Kidney glomerular epithelial cell (primary cell): ENCODE measurements at regions not wholly inside any gene's neighbourhood (a gene's known extent, or its start where the extent isn't known, plus 50 kb on each side); places are given as distances from the start of the nearest gene placed in this dataset.
"Not testable (repeated sequence)": the region's sequence is repeated elsewhere in the genome, so short reads cannot be mapped to it uniquely, and the experiment has no call there.

Experiments used
- DNase-seq: peaks from one replicate; lab custom pipeline; 2025; lab: John Stamatoyannopoulos, UW

DNA sequence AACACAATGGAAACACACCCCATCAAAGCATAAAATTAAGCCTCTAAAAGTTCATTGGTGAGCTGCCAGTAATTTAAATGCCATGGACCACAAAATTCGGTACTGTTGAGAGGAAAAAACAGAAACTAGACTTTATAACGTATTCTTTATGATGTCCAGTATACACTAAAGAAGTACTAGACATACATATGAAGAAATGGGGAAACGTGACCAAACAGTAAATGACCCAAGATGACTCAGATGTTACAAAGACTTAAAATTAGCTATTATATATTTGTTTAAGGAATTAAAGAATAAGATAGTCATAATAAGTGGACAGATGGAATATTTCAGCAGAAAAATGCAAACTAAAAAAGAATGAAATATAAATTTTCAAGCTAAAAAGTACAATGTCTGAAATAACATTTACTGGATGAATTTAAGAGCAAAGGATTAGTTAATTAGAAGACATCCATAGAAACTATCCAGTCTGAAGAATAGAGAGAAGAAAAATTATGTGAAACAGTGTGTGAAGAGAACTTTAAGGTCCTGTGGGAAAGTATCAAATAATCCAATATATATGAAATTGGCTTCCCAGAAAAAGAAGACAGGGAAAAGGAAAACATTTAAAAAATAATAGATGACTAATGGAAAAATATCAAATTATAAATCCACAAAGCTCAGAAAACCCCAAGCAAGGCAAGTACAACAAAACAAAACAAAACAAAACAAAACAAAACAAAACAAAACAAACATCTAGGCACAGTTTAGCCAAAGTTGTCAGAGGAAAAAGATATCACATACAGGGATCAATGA is 69.4 kb downstream of the SAMD9 start:
- no peak for DNase-seq

DNA sequence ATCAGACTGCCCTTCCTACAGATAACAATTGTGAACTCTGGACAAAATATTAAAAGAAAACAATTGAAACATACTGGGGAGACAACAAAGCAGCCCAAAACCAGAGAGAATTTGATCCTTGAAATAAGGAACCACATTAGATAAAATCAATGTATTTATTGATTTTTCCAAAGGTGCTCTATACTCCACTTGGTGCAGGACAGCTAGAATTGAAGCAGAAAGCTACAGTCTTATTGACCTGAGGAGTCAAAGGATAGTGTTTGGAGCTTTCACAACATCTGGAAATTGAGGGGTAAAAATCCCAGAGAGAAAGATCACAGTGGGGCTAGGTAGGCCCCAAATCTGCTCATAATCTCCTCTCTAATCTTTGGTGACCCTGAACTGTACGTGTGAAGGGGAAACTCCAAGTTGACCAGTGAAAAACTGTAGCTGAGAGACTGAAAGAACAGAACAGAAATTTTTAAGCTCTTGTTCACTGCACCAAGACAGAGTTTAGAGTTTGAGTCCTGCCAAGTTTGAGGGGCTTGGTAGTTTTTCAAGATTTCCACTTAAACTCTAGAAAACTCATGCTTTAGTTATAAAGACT is 70.2 kb downstream of the SAMD9 start:
- no peak for DNase-seq

DNA sequence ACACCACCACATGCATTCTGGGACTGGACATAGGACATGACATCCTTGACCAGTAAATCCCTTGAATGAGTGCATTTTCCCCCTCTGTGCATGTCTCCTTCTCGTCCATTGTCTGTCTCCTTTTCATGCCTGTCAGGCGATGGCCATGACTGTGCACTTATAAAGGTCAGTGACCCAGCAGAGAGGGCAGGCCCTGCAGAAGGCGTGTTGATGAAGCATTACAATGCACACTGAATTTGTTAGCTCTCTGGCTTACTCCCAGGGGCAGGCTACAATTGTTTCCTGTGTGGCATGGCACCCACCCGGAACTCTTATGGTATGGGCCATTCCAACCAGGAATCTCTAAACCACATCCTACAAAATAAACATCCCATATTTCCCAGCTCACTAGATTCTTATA is 71.1 kb downstream of the SAMD9 start:
- DNase-seq = no peak

DNA sequence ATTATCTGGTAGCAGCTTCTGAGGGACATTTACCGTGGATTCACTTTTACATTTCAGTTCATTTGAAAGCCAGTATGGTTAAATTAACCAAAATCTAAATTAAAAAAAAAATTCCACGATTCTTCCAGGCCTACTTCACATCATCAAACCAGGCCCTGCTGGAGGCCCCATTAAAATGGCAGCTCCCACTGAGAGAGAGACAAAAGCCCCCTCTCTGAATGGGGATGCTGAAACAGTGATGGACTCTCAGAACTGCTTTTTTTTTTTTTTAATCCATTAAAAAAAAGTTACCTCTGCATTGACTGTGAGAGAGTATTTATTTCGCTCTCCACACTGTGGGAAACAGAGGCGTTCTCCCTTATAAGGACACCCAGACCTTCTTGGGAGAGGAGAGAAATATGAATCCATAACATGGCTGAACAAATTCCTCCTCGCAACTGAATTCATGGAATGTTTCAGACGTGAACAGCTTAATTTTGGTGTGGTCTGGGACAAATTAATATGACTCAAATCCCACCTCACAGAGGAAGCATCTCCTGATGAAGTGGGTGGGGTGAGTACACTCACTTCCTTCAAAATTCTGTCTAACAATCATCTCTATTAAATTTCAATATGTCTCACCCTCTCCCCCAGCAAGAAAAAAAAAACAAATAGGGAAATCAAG is 73.5 kb downstream of the SAMD9 start:
- no peak for DNase-seq

DNA sequence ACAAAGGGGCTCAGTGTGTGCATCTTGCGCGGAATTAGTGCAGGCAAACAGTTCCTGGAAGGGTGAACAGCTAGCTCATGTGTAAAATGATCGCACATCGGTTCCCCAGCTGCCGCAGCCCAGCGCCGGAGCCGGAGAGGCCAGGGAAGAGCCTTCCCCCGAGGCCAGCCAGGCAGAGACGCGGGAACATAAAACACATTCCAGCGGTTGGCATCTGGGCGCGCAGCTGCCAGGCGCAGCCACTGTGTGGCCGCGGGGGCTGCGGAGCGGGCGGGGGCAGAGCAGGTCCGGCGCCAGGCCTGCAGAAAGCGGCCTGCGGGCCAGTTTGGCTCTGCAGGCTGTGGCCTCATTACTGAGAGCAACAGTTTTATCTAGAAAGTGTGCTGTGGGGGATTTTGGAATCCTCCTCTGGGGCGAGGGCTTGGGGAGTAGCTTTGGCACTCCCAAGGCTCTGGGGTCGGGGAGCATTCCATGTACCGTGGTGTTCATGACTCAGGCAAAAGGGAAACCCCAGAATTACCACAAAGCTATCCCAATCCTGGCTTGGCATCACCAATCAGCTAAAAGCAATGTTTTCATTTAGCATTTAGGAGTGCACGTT is 74.3 kb downstream of the SAMD9 start:
- peak; percentile 43 for DNase-seq

DNA sequence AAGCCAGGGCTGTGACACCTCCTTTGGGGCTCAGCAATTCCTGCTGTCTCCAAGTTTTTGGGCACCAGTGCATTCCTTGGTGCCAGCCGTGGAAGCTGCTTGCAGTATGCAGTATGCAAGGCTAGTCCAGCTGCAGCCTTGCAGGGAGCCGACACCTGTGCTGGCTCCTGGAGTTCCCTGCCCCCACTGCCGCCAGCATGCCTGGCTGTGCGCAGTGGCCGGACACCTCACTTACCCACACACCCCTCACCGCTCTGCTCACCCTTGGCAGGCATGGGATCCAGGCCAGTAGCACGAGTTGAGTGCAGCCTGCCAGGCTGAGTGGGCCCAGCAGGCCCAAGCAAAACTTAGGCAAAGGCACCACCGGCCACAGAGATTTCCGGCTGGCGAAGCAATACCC is 77.4 kb downstream of the SAMD9 start:
- no peak for DNase-seq

DNA sequence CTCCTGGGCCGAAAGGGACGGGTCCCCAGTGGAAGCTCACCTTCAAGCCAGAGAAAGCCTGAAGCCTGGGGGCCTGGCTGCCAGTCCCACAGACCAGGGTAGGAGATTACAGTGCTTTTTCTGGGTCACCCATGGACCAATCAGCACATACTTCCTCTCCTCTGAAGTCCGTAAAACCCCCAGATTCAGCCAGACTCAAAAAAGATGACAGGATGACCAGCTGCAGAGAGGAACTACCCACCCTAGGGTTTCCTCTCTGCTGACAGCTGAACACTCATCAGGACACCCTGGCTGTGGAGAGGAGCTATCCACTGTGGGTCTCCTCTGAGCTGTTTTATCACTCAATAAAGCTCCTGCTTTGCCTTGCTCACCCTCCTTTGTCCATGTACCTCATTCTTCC is 78.0 kb downstream of the SAMD9 start:
- no peak for DNase-seq

DNA sequence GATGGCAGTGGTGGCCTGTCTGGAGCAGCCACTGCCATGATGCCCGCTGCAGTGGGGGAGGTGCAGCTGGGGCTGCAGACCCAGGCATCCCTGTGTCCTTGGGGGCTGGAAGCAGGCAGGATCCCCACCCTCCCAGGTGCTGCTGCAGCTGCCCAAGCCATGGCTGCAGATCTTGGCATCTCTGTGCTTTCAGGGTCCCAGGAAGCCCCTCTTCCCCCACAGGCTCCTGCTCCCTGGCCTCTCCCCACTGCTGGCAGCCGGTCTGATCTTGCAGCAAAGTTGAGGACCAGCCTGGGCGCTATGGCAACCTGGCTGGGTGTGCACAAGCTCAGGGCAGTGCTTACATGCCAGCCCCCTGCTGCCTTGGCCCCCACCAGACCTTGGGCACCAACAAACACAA is 78.5 kb downstream of the SAMD9 start:
- DNase-seq = no peak

DNA sequence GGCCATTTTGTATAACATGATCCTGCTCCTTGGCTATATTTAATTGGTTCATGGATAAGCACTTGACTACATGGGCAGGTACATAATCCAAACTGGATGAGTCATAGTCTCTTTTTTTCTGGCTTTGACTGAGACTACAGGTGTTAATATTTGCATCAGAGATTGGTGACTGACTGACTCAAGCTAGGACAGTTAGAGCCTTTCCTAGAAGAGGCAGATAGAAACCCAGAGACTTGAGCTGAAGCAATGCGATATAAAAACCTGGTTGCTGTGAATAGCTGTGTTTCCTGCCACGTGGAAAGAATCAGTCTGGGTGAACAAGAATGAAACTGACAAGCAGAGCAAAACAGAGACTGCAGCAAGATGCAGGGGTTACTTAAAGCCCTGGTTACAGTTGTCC is 81.0 kb downstream of the SAMD9 start:
- no peak for DNase-seq

DNA sequence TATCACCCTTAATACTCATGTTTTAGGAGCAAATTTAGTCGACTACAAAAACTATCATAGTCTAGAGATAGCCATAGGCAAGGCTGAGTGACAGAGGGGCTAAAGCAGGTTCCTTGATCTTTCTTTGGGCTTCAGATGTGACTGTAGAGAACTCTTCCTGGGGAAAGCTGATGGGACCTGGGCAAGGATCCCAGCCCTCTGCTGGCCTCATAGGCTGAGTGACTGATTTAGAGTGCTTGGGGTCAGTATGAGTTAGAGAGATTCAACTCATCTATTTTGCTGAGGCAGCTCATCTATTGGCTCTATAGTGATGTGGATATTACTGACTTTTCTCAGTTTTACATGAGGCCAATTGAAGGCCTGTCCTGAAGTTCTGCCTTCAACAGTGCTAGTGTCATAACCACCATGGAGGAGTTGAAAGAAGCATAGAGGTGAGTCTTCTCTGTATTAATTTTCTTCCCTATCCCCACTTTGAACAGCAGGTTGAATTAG is 81.6 kb downstream of the SAMD9 start:
- DNase-seq = no peak

DNA sequence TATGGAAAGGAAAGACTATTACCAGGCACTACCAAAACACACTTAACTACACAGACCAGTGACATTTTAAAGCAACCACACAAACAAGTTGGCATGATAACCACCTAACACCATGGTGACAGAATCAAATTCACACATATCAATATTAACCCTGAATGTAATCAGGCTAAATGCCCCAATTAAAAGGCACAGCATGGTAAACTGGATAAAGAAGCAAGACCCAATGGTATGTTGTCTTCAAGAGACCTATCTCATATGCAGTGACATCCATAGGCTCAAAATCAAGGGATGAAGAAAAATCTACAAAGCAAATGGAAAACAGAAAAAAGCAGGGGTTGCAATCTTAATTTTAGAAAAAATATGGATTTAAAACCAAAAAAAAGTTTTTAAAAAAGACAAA is 86.0 kb downstream of the SAMD9 start:
- no peak for DNase-seq

DNA sequence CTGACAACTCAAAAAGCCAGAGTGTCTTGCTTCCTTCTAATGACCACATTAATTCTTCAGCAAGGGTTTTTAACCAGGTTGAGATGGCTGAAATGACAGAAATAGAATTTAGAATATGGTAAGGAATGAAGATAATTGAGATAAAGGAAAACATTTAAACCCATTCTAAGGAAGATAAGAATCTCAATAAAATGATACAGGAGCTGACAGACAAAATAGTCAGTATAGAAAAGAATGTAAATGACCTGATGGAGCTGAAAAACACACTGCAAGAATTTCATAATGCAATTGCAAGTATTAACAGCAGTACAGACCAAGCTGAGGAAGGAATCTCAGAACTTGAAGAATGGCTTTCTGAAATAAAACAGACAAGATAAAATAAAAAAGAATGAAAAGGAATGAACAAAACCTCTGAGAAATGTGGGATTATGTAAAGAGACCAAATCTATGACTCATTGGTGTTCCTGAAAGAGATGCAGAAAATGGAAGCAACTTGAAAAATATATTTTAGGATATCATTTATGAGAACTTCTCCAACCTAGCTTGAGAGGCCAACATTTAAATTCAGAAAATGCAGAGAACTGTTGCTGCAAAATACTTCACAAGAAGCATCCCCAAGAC is 87.1 kb downstream of the SAMD9 start:
- no peak for DNase-seq

DNA sequence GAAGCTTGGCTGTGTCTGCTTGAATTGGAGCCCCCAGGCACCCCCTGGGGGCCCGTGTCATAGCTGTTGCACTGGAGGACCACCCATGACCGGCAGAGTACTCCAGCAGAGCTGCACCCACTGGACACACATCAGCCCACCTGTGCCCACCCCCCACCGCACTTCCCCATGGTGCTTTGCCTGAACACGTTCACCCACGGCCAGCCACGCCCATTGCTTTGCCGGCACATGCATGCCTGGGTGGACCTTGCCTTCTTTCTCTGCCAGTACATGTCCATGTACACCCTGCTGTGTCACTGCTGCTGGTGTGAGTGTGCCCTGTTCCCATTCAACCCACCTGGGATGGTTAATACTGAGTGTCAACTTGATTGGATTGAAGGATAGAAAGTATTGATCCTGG is 88.7 kb downstream of the SAMD9 start:
- DNase-seq = no peak

DNA sequence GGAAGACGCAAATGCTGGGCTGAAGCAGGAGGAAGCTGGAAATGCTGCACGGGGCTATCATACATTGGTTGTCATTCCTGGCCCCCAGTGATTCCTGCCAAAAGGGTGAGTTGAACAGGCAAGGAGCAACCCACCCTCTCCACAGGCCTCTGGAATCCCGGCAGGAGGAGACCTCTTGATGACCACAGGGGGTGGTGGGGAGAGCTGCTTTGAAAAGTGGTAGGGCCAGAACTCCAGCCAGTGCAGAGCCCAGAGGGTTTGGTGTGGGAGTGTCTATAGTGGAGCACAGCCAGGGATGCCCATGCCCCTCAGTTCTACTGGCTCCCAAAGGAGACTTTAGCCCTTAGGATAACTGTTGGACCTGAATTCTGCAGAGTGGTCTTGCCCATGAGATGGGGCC is 89.2 kb downstream of the SAMD9 start:
- DNase-seq = no peak

DNA sequence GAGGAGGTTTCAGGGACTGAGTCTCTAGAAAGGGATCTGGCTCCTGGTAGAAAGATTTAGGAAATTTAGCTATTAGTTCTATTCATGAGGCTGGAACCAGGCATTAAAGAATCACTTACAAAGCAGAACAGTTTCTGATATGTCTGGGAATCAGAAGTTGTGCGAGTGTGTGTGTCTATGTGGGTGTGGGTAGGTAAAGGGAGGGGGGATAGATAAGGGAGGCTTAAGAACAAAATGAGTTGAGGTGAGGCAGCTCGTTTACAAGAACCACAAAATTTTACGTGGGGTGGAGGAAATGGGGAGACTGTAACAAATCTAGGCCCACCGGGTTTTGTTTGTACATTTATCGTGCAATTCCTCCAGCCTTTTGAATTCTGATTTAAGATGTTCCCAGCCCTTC is 90.7 kb downstream of the SAMD9 start:
- DNase-seq = no peak

DNA sequence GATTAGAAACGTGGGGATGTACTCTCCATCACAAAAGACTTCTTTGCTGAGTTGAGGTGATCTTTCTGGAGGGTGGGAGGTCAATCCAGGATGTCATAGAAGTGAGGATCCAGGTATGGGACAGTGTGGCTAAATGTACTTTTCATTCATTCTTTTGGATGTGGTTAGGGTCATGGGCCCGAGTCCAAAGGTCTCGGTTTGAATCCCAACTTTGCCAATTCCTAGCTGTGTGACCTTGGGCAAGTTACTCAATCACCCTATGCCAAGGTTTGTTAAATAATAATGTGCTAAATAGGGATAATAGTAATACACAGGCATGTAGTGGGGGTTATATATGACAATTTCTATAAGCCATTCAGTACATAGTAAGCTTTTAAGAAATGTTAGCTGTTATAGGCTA is 91.4 kb downstream of the SAMD9 start:
- no peak for DNase-seq

DNA sequence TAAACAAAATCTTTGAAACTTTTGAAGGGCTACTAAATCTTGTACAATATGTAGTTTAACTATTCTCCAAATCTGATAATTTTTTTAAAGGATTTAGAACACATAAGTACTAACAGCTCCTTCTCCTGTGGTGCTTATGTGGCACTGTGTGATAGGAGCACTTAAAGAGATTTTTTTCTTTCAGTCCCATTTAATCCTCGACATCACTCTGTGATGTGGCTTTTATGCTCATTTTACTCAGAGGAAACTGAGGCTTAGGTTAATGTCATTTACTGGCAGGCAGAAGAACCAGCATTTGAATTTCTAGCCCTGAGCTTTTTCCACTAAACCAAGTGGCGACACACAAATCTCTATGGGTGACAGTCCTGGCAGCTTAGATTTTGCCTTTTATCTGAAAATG is 92.4 kb downstream of the SAMD9 start:
- DNase-seq = no peak

DNA sequence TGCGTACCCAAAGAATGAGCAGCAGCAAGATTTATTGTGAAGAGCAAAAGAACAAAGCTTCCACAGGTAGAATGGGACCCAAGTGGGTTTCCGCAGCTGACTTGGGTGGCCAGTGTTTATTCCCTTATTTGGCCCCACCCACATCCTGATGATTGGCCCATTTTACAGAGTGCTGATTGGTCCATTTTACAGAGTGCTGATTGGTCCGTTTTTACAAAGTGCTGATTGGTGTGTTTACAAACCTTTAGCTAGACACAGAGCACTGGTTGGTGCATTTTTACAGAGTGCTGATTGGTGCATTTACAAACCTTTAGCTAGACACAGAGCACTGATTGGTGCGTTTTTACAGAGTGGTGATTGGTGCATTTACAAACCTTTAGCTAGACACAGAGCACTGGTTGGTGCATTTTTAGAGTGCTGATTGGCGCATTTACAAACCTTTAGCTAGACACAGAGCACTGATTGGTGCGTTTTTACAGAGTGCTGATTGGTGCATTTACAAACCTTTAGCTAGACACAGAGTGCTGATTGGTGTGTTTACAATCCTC is 94.8 kb downstream of the SAMD9 start:
- DNase-seq = not testable (repeated sequence)

DNA sequence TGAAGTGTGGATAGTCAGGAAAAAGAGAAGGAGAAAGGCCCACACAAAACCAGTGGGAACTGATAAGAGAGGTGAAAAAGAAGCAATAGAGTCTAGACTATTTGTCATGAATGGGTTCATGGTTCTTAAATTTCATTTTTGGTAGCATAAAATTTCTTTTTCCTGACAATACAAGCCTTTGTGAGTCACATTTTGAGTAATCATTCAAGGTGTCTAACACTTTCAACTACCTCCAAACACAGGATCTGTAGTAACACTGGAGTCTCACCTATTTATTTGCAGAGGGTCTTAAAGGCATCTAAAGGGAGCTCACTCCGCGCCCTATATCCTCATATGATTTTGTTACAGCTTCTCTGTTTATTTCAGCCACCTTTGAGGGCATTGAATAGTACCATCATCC is 96.0 kb downstream of the SAMD9 start:
- no peak for DNase-seq

DNA sequence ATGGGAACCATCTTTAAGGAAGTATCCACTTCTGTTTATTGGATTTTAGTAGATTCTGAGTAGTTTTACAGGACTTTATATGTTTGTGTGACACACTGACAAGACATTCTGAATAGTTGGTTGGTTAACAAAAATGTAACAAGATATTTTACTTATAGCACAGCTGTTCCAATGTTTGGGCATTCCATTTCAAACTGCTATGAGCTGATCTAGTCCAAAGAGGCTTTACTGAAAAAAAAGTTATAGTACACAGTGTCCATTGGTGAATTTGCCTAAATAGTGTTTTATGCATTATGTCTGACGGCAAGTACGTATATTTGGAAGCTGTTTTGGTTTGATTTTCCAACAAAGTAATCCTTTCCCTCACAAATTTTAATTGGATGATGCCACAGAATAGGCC is 99.1 kb downstream of the SAMD9 start:
- no peak for DNase-seq

DNA sequence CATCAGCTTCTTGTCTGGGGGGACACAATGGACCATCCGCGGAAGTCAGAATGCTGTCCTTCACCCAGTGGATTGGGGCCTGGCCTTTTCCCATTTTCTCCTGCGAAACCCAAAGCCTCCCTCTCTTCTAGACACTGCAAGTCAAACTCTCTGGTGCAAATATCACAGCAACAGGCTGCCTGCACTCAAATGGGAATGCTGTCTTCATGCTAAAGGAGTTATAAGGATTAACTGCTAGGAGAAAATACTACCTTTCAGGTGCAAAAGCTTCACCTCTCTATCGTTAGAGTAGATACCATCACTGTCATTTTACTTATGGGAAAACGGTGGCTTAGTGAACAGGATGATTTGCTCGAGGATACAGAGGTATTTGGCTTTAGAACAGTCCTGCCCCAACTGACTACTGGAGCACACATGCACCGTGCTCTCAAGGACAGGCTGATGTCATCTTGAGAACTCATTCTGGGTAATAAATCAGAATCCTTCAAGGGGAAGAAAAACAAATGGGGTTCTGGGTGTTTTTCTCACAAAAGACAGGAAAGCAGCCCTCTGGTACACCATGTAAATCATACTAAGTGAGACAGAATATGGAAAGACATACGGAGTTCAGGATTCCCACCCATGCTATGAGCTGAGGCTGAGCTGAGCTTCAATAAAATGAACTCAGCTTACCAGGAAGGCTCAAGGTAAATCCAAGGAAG is 100.9 kb downstream of the SAMD9 start:
- DNase-seq = no peak
